HepG2 (cell line): ENCODE measurements at regions not wholly inside any gene's neighbourhood (a gene's known extent, or its start where the extent isn't known, plus 50 kb on each side); places are given as distances from the start of the nearest gene placed in this dataset.

ENCODE experiments used
- ATAC-seq: fragments of 200-7000 bp; cut with Tn5 transposase; 3 replicates; pipeline ENCODE4 v1.9.1; 2020; ENCODE audit warnings: mild to moderate bottlenecking, moderate library complexity
- BruUV-seq: library from RNA; stranded (reverse); fragments of 400-500 nt; replicated peaks from 2 replicates; lab custom pipeline; 2021; lab: Mats Ljungman, UMichigan
- CTCF ChIA-PET: fragments of 300-600 bp; formaldehyde crosslinking; extraction: SDS; loops from one replicate; lab custom pipeline; 2021; ENCODE audit warnings: low total read pairs, inconsistent platforms, low intra/inter-chr PET ratio; lab: Yijun Ruan, JAX
- POLR2A ChIA-PET: fragments of 350-600 bp; sonication (Branson Sonifier 250); formaldehyde crosslinking; loops from one replicate; lab custom pipeline; 2020; ENCODE audit warnings: antibody characterized with exemption, inconsistent platforms; lab: Yijun Ruan, JAX
- DNase-seq: peaks from one replicate; pipeline ENCODE4 v3.0.0-alpha.2; 2015; ENCODE audit warnings: low spot score
- FAIRE-seq: peaks from 3 replicates; lab custom pipeline; 2011; peaks lifted over from hg19 to GRCh38; lab: Jason Lieb, UNC
- H2AFZ ChIP-seq: one replicate; pipeline ENCODE4 v1.6.1; 2011; ENCODE audit warnings: low read length, inconsistent platforms
- H3K27ac ChIP-seq: fragments of 300-600 bp; 3 replicates; pipeline ENCODE4 v1.8.0; 2011; ENCODE audit warnings: mixed run types, mild to moderate bottlenecking, mixed read lengths, low read length, inconsistent platforms; ENCODE audit not compliant: insufficient read depth; ENCODE audit errors: extremely low read length
- H3K27me3 ChIP-seq, 2 experiments: fragments of 200-600 bp in 1 of 2; 2 replicates in 1 of 2; 3 replicates in 1 of 2; pipeline versions ENCODE4 v1.6.0 to v1.8.0; 2011; ENCODE audit warnings: low read length in 2 of 2, mild to moderate bottlenecking in 2 of 2, moderate library complexity in 2 of 2, inconsistent platforms in 1 of 2; ENCODE audit not compliant: insufficient read depth in 2 of 2, control insufficient read depth in 1 of 2
- H3K36me3 ChIP-seq, 2 experiments: fragments of 200-600 bp in 1 of 2; replicated peaks in 1 of 2; 2 replicates in 1 of 2; 3 replicates in 1 of 2; pipeline versions ENCODE4 v1.5.1 to v1.8.0; 2011; ENCODE audit warnings: low read length in 2 of 2, inconsistent platforms in 1 of 2; ENCODE audit not compliant: insufficient read depth in 2 of 2, control insufficient read depth in 1 of 2
- H3K4me1 ChIP-seq: 2 replicates; pipeline ENCODE4 v1.5.1; 2012; ENCODE audit warnings: low read length, inconsistent platforms; ENCODE audit not compliant: insufficient read depth
- H3K4me2 ChIP-seq: 2 replicates; pipeline ENCODE4 v1.6.0; 2011; ENCODE audit warnings: low read depth, low read length, inconsistent platforms
- H3K4me3 ChIP-seq, 3 experiments: fragments of 200-600 bp in 1 of 3; sonication (generic), shearing (Covaris generic) in 1 of 3; replicated peaks in 1 of 3; 2 replicates each; pipeline ENCODE4 v1.5.1; 2011 to 2016; ENCODE audit warnings: low read length in 3 of 3, inconsistent platforms in 2 of 3, low read depth in 2 of 3, mild to moderate bottlenecking in 2 of 3, control low read depth in 1 of 3, mixed read lengths in 1 of 3; ENCODE audit not compliant: insufficient read depth in 1 of 3
- H3K79me2 ChIP-seq: one replicate; pipeline ENCODE4 v1.6.1; 2011; ENCODE audit warnings: low read length, inconsistent platforms; ENCODE audit not compliant: insufficient read depth
- H3K9ac ChIP-seq: 2 replicates; pipeline ENCODE4 v1.6.0; 2011; ENCODE audit warnings: mild to moderate bottlenecking, low read depth, low read length, inconsistent platforms; ENCODE audit not compliant: insufficient read depth
- H3K9me3 ChIP-seq: 2 replicates; pipeline ENCODE4 v1.5.1; 2012; ENCODE audit warnings: mild to moderate bottlenecking, low read length
- H4K20me1 ChIP-seq: 2 replicates; pipeline ENCODE4 v1.6.0; 2011; ENCODE audit warnings: inconsistent platforms, mild to moderate bottlenecking, low read length, moderate library complexity; ENCODE audit not compliant: insufficient read depth
- AKNA ChIP-seq: sonication (generic); formaldehyde crosslinking; IDR thresholded peaks from 2 replicates; pipeline ENCODE4 v1.4.0; 2020; ENCODE audit warnings: missing genetic modification reagents, borderline replicate concordance
- DZIP1 ChIP-seq: sonication (generic); formaldehyde crosslinking; IDR thresholded peaks from 2 replicates; pipeline ENCODE4 v1.5.0; 2020; ENCODE audit warnings: mild to moderate bottlenecking, missing genetic modification reagents
- EEA1 ChIP-seq: sonication (generic); formaldehyde crosslinking; IDR thresholded peaks from 2 replicates; pipeline ENCODE4 v1.5.1; 2020; ENCODE audit warnings: mild to moderate bottlenecking, missing genetic modification reagents, borderline replicate concordance
- RFX3 ChIP-seq: IDR thresholded peaks from 2 replicates; pipeline ENCODE4 v1.6.1; 2016; ENCODE audit warnings: missing biosample characterization, missing genetic modification reagents
- TFAP4 ChIP-seq: sonication (generic); IDR thresholded peaks from 2 replicates; pipeline ENCODE4 v1.6.1; 2016; ENCODE audit warnings: low read depth, borderline replicate concordance
- ZBTB46 ChIP-seq: sonication (generic); formaldehyde crosslinking; IDR thresholded peaks from 2 replicates; pipeline ENCODE4 v1.4.0; 2020; ENCODE audit warnings: mild to moderate bottlenecking, missing genetic modification reagents, borderline replicate concordance
- ZNF503 ChIP-seq: sonication (generic); formaldehyde crosslinking; IDR thresholded peaks from 2 replicates; pipeline ENCODE4 v1.4.0; 2020; ENCODE audit warnings: missing genetic modification reagents
- ZNF549 ChIP-seq: sonication (generic); formaldehyde crosslinking; IDR thresholded peaks from 2 replicates; pipeline ENCODE4 v1.5.0; 2020; ENCODE audit warnings: missing genetic modification reagents
- ZNF775 ChIP-seq: sonication (generic); formaldehyde crosslinking; IDR thresholded peaks from 2 replicates; pipeline ENCODE4 v1.4.0; 2020; ENCODE audit warnings: missing genetic modification reagents, mild to moderate bottlenecking, moderate library complexity, borderline replicate concordance
- ZNF790 ChIP-seq: sonication (generic); formaldehyde crosslinking; IDR thresholded peaks from 2 replicates; pipeline ENCODE4 v1.8.0; 2022; ENCODE audit warnings: missing genetic modification reagents, mild to moderate bottlenecking, borderline replicate concordance
- WGBS: methylation state at CpG from one replicate; pipeline ENCODE4 v1.1.6; 2017; ENCODE audit warnings: low lambda C conversion rate; 5-methylcytosine and 5-hydroxymethylcytosine counted together
- in situ Hi-C: cut with HindIII; loops from 2 replicates; pipeline ENCODE4 v1.10.0; 2017; ENCODE audit warnings: low pct_unique_long_range_greater_than_20kb; ENCODE audit not compliant: extremely low pct_ligation_motif_present
- intact Hi-C: fragments of 100-400 bp; cut with micrococcal nuclease; formaldehyde crosslinking; loops from one replicate; pipeline ENCODE4 v1.10.0; 2022; ENCODE audit not compliant: unreplicated experiment

- no peak for TF ChIP-seq ZNF503 (CRISPR knock-in tag)
Measured at GRCh38 chr7:37537439-37537838, 88.8 kb upstream of the ELMO1 start (continued).

- no peak overlapping the region for H3K4me3 ChIP-seq
- H4K20me1 ChIP-seq = no peaks in the 10 kb centered on the region
- no peaks in the 10 kb centered on the region for H3K79me2 ChIP-seq
- no peaks in the 10 kb centered on the region for H3K4me1 ChIP-seq
- in situ Hi-C loops (no loop called here), intact Hi-C loops (no loop called here)
- no peaks in the 10 kb centered on the region for H3K36me3 ChIP-seq
- DNase-seq = no peak
- H3K9ac ChIP-seq = no peak overlapping the region
- no peak for FAIRE-seq
- ChIA-PET POLR2A (no interaction called here), CTCF (no interaction called here)
- H3K27ac ChIP-seq = no peak overlapping the region
- H3K27me3 ChIP-seq = no peaks in the 10 kb centered on the region
- no peak overlapping the region for H2AFZ ChIP-seq
- no peak overlapping the region for H3K4me2 ChIP-seq
- no peak for ATAC-seq
- BruUV-seq = no TSS peak
- WGBS = 21% methylated on average over 4 of the region's 4 CpGs
- no peaks in the 10 kb centered on the region for H3K9me3 ChIP-seq
- no peak for TF ChIP-seq ZNF775 (CRISPR knock-in tag)
- no peak for TF ChIP-seq ZBTB46 (CRISPR knock-in tag)
- TF ChIP-seq ZNF549 (CRISPR knock-in tag) = no peak
- TF ChIP-seq RFX3 = no peak
- TF ChIP-seq ZNF790 (CRISPR knock-in tag) = no peak
- no peak for TF ChIP-seq AKNA (CRISPR knock-in tag)
- no peak for TF ChIP-seq EEA1 (CRISPR knock-in tag)
- no peak for TF ChIP-seq DZIP1 (CRISPR knock-in tag)
- TF ChIP-seq TFAP4 = no peak
Measured at GRCh38 chr7:37538945-37539344, 90.3 kb upstream of the ELMO1 start.
